Esophagus (tissue), 2 donors: ENCODE measurements at regions not wholly inside any gene's neighbourhood (a gene's known extent, or its start where the extent isn't known, plus 50 kb on each side); places are given as distances from the start of the nearest gene placed in this dataset.

Source experiments
- H3K27ac ChIP-seq, 2 donors: one replicate each; pipeline ENCODE4 v1.5.1; 2013; ENCODE audit warnings: low read depth in 2 of 2, mild to moderate bottlenecking in 2 of 2, inconsistent platforms in 1 of 2, low read length in 1 of 2, moderate library complexity in 1 of 2
- H3K27me3 ChIP-seq, 2 donors: one replicate each; pipeline ENCODE4 v1.6.1; 2013; ENCODE audit warnings: low read length in 2 of 2, control low read depth in 1 of 2, mild to moderate bottlenecking in 1 of 2; ENCODE audit not compliant: insufficient read depth in 2 of 2, control insufficient read depth in 1 of 2
- H3K36me3 ChIP-seq, 2 donors: one replicate each; pipeline ENCODE4 v1.6.1; 2013; ENCODE audit warnings: low read length in 1 of 2; ENCODE audit not compliant: control insufficient read depth in 2 of 2, insufficient read depth in 2 of 2
- H3K4me1 ChIP-seq, 2 donors: one replicate each; pipeline ENCODE4 v1.6.1; 2013; ENCODE audit warnings: low read length in 1 of 2; ENCODE audit not compliant: control insufficient read depth in 2 of 2, insufficient read depth in 2 of 2
- H3K4me3 ChIP-seq, 2 donors: one replicate each; pipeline ENCODE4 v1.5.1; 2013; ENCODE audit warnings: low read length in 2 of 2, mild to moderate bottlenecking in 2 of 2, low read depth in 1 of 2, moderate library complexity in 1 of 2
- H3K9me3 ChIP-seq, 2 donors: one replicate each; pipeline ENCODE4 v1.6.1; 2013; ENCODE audit warnings: mild to moderate bottlenecking in 2 of 2, low read depth in 1 of 2, low read length in 1 of 2, moderate library complexity in 1 of 2; ENCODE audit not compliant: control insufficient read depth in 2 of 2, insufficient read depth in 1 of 2
- WGBS, 2 donors: extraction: QIAGEN DNeasy Blood & Tissue Kit; methylation state at CpG; one replicate each; pipeline ENCODE4 v1.1.7; 2013; 5-methylcytosine and 5-hydroxymethylcytosine counted together
- donor health status: healthy with polysubstance abuse.
- donor health status: Bipolar disorder and iron deficiency.

GRCh38 chr2:220478305-220479058 lies 851.1 kb downstream of the SLC4A3 start:
- Histone ChIP-seq H3K9me3 (no peaks in the 10 kb centered on the region), H3K27ac (no peak overlapping the region), H3K4me3 (no peak overlapping the region), H3K4me1 (no peaks in the 10 kb centered on the region), H3K27me3 (no peaks in the 10 kb centered on the region), H3K36me3 (no peaks in the 10 kb centered on the region)
- WGBS, 2 donors, result 59 to 67% methylated on average over 4 of the region's 4 CpGs

GRCh38 chr2:220482716-220483115 lies 855.3 kb downstream of the SLC4A3 start:
- Histone ChIP-seq H3K9me3 (no peaks in the 10 kb centered on the region), H3K36me3 (no peaks in the 10 kb centered on the region), H3K27ac (no peak overlapping the region), H3K4me1 (no peaks in the 10 kb centered on the region), H3K27me3 (no peaks in the 10 kb centered on the region), H3K4me3 (no peak overlapping the region)
- 83 to 89% methylated on average over 3 of the region's 3 CpGs for WGBS, 2 donors

- no peaks in the 10 kb centered on the region for H3K4me1 ChIP-seq
- no peaks in the 10 kb centered on the region for H3K36me3 ChIP-seq
- H3K9me3 ChIP-seq, result no peaks in the 10 kb centered on the region
- no peak overlapping the region for H3K27ac ChIP-seq
- H3K4me3 ChIP-seq, result no peak overlapping the region
- H3K27me3 ChIP-seq, result no peaks in the 10 kb centered on the region
Measured at GRCh38 chr2:220489121-220489520, 861.7 kb downstream of the SLC4A3 start.

GRCh38 chr2:220491670-220492069 lies 864.2 kb downstream of the SLC4A3 start:
- no peaks in the 10 kb centered on the region for H3K4me1 ChIP-seq
- H3K27ac ChIP-seq, result no peak overlapping the region
- no peaks in the 10 kb centered on the region for H3K9me3 ChIP-seq
- no peaks in the 10 kb centered on the region for H3K27me3 ChIP-seq
- 47 to 60% methylated on average over 4 of the region's 4 CpGs for WGBS, 2 donors
- H3K36me3 ChIP-seq, result no peaks in the 10 kb centered on the region
- H3K4me3 ChIP-seq, result no peak overlapping the region

GRCh38 chr2:220493871-220494525 lies 866.6 kb downstream of the SLC4A3 start:
- 88 to 92% methylated on average over 9 of the region's 9 CpGs for WGBS, 2 donors
- no peaks in the 10 kb centered on the region for H3K9me3 ChIP-seq
- H3K4me1 ChIP-seq, result no peaks in the 10 kb centered on the region
- H3K4me3 ChIP-seq, result no peak overlapping the region
- no peak overlapping the region for H3K27ac ChIP-seq
- H3K27me3 ChIP-seq, result no peaks in the 10 kb centered on the region
- H3K36me3 ChIP-seq, result no peaks in the 10 kb centered on the region

GRCh38 chr2:220496513-220496912 lies 869.1 kb downstream of the SLC4A3 start:
- WGBS, 2 donors, result 80 to 82% methylated on average over 3 of the region's 3 CpGs
- Histone ChIP-seq H3K36me3 (no peaks in the 10 kb centered on the region), H3K9me3 (no peaks in the 10 kb centered on the region), H3K4me1 (no peaks in the 10 kb centered on the region), H3K4me3 (no peak overlapping the region), H3K27ac (no peak overlapping the region), H3K27me3 (no peaks in the 10 kb centered on the region)

GRCh38 chr2:220499225-220499624 lies 871.8 kb downstream of the SLC4A3 start:
- 39 to 40% methylated on average over 2 of the region's 2 CpGs for WGBS, 2 donors

GRCh38 chr2:220502539-220502938 lies 875.1 kb downstream of the SLC4A3 start:
- 94 to 96% methylated on average over 3 of the region's 3 CpGs for WGBS, 2 donors
- H3K27ac ChIP-seq, result no peak overlapping the region
- H3K4me1 ChIP-seq, result peaks cover 1 to 2% of the 10 kb centered on the region in 2 donors
- H3K27me3 ChIP-seq, result no peaks in the 10 kb centered on the region
- H3K9me3 ChIP-seq, result no peaks in the 10 kb centered on the region
- H3K36me3 ChIP-seq, result no peaks in the 10 kb centered on the region
- no peak overlapping the region for H3K4me3 ChIP-seq

More at GRCh38 chr2:220499225-220499624, 871.8 kb downstream of the SLC4A3 start:
- no peaks in the 10 kb centered on the region for H3K4me1 ChIP-seq
- no peaks in the 10 kb centered on the region for H3K9me3 ChIP-seq
- H3K4me3 ChIP-seq, result no peak overlapping the region
- H3K27me3 ChIP-seq, result no peaks in the 10 kb centered on the region
- H3K27ac ChIP-seq, result no peak overlapping the region
- no peaks in the 10 kb centered on the region for H3K36me3 ChIP-seq

- no peaks in the 10 kb centered on the region for H3K36me3 ChIP-seq
- H3K27me3 ChIP-seq, result no peaks in the 10 kb centered on the region
- 74 to 78% methylated on average over 4 of the region's 4 CpGs for WGBS, 2 donors
- no peaks in the 10 kb centered on the region for H3K9me3 ChIP-seq
- H3K27ac ChIP-seq, result no peak overlapping the region
- H3K4me3 ChIP-seq, result no peak overlapping the region
- H3K4me1 ChIP-seq, result peaks cover 2% of the 10 kb centered on the region in 2 donors
Measured at GRCh38 chr2:220503431-220503830, 876.0 kb downstream of the SLC4A3 start.
